LoVo (cell line): ENCODE measurements at regions not wholly inside any gene's neighbourhood (a gene's known extent, or its start where the extent isn't known, plus 50 kb on each side); places are given as distances from the start of the nearest gene placed in this dataset.
"Not testable (repeated sequence)": the region's sequence is repeated elsewhere in the genome, so short reads cannot be mapped to it uniquely, and the experiment has no call there.

Experiments
- DNase-seq: peaks from one replicate; pipeline ENCODE4 v3.0.0-alpha.2; 2016; ENCODE audit warnings: low spot score

DNA sequence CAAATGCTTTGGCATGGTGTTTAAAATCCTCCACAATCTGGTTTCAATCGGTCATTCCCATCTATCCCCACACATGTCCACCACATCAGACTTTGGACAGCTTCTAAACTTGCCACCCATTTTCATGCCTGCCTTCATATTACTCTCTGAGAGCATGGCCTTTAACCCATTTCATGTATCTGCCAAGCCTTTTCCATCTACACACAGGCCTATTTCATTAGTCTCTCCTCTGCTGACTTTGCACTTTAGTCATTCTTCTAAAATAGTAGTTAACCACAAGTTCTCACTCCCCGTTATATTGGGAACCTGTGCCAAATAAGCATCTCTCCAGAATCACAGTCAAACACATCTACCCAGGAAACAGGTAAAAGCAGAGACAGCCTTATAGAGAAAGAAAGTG lies 142.2 kb downstream of the MZT1 start:
- no peak for DNase-seq

DNA sequence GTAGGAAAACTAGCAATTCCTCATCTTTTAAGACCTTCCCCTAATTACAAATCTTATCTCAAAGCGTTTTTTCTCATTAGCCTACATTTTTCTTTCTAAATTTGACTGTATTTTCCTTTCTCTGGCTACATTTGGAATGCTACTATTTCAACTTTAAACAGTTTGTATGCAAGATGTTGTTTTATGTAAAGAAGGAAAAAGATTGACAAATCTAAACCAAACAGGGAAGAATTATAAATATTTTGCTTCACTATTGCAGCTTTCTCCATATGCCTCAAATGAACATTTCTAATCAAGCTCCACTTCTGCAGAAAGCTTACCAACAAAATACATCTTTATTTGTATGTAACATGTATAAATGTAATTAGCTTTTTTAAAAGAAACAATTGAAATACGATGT lies 156.2 kb downstream of the MZT1 start:
- no peak for DNase-seq

GRCh38 chr13:72570019-72570418 lies 157.4 kb downstream of the MZT1 start:
- DNase-seq: no peak

GRCh38 chr13:72567566-72567965 lies 159.9 kb downstream of the MZT1 start:
- DNase-seq: no peak

GRCh38 chr13:72566526-72566925 lies 160.9 kb downstream of the MZT1 start:
- no peak for DNase-seq

- DNase-seq: peak; percentile 30
Measured at GRCh38 chr13:72565893-72566292, 161.5 kb downstream of the MZT1 start.

- no peak for DNase-seq
Measured at GRCh38 chr13:72562686-72563085, 164.7 kb downstream of the MZT1 start.

DNA sequence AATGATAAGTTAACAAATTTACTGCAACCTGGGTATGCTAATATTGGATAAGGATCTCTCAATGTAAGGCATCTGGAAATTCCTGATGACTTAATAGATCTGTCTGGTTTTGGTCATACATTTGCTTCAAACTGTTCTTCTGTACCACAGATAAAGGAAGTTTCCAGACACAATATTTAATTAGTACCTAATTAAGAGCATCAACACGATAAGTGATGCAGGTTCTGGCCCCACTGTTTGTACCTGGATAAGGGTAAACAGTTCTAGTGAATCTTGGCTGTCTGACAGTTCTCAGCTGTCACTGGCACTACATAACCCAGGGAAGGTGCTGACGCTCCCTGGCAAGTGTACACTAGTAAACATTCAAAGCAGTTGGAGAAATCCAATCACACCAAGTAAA lies 165.6 kb downstream of the MZT1 start:
- no peak for DNase-seq

DNA sequence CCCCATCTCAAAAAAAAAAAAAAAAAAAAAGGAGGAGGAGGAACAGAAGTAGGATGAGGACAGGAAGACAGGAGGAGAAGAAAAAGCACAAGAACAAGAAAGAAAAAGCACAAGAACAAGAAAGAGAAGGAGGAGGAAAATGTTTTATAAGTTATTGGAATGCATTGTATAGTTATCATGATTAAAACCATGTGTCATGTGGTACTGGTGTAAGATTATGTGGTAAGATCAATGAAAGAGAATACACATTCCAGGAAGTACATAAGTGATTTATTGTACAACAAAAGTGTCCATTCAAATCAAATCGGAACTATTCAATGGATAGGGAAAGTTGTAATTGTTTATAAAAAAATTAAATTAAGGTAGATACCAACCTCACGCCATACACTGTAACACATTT lies 167.7 kb downstream of the MZT1 start:
- DNase-seq: no peak

- no peak for DNase-seq
Measured at GRCh38 chr13:72556945-72557344, 170.5 kb downstream of the MZT1 start.

DNA sequence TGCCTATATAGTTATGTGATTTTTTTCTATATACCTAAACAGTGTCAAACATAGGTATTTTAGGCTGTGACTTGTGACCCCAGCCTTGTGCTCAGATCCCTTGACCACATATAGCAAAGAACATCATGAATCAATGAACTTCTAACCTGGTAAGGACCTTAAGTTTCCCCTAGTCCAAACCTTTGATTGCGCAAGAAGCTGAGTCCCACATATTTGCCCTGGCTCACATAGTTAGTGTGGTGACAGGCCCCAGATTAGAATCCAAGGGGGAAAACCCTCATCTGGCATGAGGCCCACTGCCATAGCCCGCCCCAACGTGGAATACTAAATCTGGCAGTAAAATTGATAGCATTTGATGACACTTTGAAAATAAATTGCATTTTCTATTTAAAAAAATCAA lies 171.8 kb downstream of the MZT1 start:
- DNase-seq: no peak

GRCh38 chr13:72552731-72553130 lies 174.7 kb downstream of the MZT1 start:
- DNase-seq: no peak

- not testable (repeated sequence) for DNase-seq
Measured at GRCh38 chr13:72545895-72546294, 181.5 kb downstream of the MZT1 start.

DNA sequence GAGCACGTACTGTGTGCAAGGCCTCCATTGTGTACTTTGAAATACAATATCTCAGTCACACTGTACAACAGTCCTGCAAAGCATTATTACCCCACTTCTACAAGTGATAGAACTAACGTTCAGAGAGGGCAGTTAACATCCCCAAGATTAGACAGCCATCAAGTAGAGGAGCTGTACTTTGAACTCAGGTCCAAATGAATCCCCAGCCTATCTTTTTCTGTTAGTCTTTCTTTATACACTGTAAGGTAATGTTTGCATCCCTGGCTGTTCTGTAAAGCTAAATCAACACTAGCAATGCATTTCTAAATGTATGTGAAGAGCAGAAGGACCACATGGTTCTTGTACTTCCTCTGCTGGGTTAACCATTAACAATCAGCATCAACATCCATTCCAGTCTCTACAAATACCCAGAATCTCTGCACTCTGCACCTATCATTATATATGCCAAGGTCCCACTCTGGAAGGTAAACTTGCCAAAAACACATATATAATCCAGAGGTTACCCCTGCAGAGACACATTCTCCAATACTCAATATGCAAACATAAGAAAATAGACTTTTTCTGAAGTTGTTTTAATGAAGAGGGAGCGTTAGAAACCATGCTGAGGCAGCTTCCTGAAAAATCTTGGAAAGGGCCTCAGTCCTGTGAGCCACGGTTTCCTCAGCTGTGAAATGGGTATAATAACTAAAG lies 182.3 kb downstream of the MZT1 start:
- DNase-seq: no peak

- no peak for DNase-seq
Measured at GRCh38 chr13:72544042-72544441, 183.4 kb downstream of the MZT1 start.

DNA sequence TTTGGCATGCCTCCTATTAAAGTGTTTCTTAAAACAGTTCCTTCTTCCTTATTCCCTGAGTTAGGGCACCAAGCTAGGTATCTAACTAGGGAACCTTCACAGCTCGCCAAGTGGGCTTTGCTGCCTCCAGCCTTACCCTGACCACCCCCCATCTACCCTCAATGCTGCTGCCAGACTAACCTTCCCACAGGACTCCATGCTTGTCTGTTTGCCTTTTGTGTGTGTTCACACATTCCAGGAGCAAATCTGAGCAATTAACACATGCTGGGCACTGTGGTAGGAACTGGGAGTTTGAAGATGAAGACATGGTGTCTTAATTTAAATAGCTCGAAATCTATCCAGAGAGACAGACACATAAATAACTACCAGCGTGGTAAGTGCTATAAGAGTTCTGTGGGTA lies 185.2 kb downstream of the MZT1 start:
- no peak for DNase-seq

DNA sequence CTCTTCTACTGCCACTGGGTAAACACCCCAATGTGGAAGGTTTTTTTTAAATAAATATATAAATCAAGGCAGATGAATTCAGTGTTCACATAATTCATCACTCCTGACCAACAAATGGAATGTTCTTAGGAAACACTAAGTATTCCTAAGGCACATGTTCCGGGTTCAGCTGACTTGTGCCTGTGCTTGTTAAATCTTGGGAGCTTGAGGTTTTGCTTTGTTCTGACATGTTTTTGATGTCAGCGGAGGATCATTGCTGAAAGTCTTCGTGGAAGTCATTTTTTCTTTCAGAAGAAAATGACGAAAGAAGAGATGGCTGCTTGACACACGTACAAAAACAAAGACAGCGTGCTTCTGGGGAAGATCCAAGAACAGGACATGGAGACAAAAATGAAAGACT lies 185.8 kb downstream of the MZT1 start:
- DNase-seq: no peak

GRCh38 chr13:72540881-72541280 lies 186.5 kb downstream of the MZT1 start:
- no peak for DNase-seq

DNA sequence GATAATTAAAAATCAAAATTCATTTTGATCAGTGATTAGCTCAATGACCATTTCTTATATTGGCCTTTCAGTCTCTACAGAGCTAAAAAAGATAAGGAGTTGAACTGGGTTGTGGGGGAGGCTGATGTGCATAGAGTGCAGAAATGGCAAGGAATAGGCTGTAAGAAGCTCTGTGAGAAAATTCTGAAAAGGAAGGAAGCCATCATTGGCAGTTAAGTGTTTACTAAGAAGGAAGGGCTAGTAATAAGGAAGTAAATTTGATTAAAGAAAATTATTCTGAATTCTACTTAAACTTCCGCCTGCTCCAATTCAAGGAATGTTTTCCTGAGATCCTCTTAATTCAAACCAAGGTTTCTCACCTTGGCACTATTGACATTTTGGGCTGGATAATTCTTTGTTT lies 187.5 kb downstream of the MZT1 start:
- DNase-seq: no peak

DNA sequence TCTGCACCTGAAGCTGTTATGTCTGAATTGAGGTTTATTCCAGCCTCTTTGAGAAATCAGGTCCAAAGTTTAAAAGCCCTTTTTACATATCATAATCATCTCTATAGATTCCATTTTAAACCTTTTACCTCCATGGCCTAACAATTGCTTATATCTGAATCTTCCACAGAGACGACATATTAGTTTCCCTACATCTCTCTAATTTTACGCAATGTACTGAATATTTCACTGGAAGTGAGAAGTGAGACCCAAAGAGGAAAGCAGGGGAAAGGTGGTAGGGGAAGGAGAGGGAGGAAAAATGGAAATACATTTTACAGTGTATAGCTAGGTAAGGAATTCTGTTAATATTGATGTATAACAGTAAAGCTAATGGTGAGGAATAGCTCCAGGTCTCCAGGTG lies 189.6 kb downstream of the MZT1 start:
- no peak for DNase-seq

GRCh38 chr13:72537395-72537780 lies 190.0 kb downstream of the MZT1 start:
- no peak for DNase-seq

- no peak for DNase-seq
Measured at GRCh38 chr13:72536714-72537394, 190.6 kb downstream of the MZT1 start.

DNA sequence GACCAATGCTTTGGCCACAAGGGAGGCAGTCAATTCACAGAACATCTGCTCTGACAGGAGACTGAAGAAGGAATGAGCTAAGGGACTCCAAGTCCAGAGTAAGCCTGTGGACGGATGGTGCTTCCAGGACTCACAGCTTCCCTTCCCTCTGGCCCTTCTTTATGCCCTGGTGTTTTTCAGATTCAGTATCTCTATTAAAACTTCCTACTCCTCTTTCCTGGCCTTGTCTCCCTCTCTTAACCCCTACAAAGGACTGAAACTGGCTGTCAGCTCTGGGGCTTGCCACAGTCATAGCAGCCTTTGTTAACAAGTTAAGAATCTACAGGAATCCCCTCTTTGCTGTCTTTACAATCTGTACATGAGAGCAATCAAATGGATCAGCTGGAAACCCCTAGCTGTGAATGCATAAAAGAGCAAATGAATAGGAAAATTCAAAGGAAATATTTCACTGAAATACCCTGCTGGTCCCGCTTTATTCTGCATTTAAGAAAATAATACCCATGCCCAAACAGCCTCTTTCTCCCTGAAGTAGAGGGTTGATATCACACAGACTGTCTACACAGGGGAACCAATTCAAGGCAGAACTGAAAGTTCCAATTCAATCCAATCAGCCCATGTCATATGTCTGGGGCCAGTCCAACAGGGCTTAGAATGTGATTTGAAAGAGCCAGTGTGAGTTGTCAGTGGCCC lies 192.3 kb downstream of the MZT1 start:
- no peak for DNase-seq
